CD4-positive, alpha-beta memory T cell (primary cell): ENCODE measurements at regions not wholly inside any gene's neighbourhood (a gene's known extent, or its start where the extent isn't known, plus 50 kb on each side); places are given as distances from the start of the nearest gene placed in this dataset.
"Not testable (repeated sequence)": the region's sequence is repeated elsewhere in the genome, so short reads cannot be mapped to it uniquely, and the experiment has no call there.

Experiments
- CTCF ChIA-PET: fragments of 350-600 bp; sonication (Branson Sonifier 250); formaldehyde crosslinking; loops from one replicate; lab custom pipeline; 2021; ENCODE audit warnings: inconsistent platforms; ENCODE audit not compliant: partially characterized antibody; lab: Charles Lee
- POLR2A ChIA-PET: fragments of 350-600 bp; sonication (Branson Sonifier 250); formaldehyde crosslinking; loops from one replicate; lab custom pipeline; 2021; ENCODE audit not compliant: partially characterized antibody; lab: Charles Lee
- DNase-seq, 5 donors: peaks; one replicate each; pipeline versions ENCODE4 v3.0.0 to v3.0.0-alpha.2; 2020 to 2022; ENCODE audit warnings: mixed read lengths in 1 of 5
- H3K27ac ChIP-seq: one replicate; pipeline ENCODE4 v1.7.0; 2013; ENCODE audit warnings: low read depth, low read length
- H3K27me3 ChIP-seq: 2 replicates; pipeline ENCODE4 v1.7.0; 2013; ENCODE audit warnings: mild to moderate bottlenecking, low read length, moderate library complexity; ENCODE audit not compliant: insufficient read depth
- H3K36me3 ChIP-seq: 2 replicates; pipeline ENCODE4 v1.7.0; 2013; ENCODE audit warnings: mild to moderate bottlenecking, low read length, moderate library complexity; ENCODE audit not compliant: insufficient read depth
- H3K4me1 ChIP-seq: 2 replicates; pipeline ENCODE4 v1.7.0; 2013; ENCODE audit warnings: mild to moderate bottlenecking, low read length, moderate library complexity; ENCODE audit not compliant: insufficient read depth
- H3K4me3 ChIP-seq, 2 donors: one replicate each; pipeline ENCODE4 v1.7.0; 2013; ENCODE audit warnings: low read length in 2 of 2, mild to moderate bottlenecking in 1 of 2
- H3K9me3 ChIP-seq, 2 donors: one replicate each; pipeline ENCODE4 v1.7.0; 2013; ENCODE audit warnings: low read length in 2 of 2, control low read depth in 1 of 2; ENCODE audit not compliant: control insufficient read depth in 1 of 2
- H3K27ac Mint-ChIP-seq, 7 donors: one replicate each; pipeline ENCODE4 v1.8.0; 2020 to 2021; ENCODE audit warnings: mixed read lengths in 7 of 7, mild to moderate bottlenecking in 6 of 7, inconsistent platforms in 3 of 7, moderate library complexity in 3 of 7
- H3K27me3 Mint-ChIP-seq, 2 donors: one replicate each; pipeline ENCODE4 v1.8.0; 2020 to 2021; ENCODE audit warnings: mixed read lengths in 2 of 2
- H3K36me3 Mint-ChIP-seq, 2 donors: one replicate each; pipeline ENCODE4 v1.8.0; 2020 to 2021; ENCODE audit warnings: mixed read lengths in 2 of 2, inconsistent platforms in 1 of 2, mild to moderate bottlenecking in 1 of 2
- H3K4me1 Mint-ChIP-seq, 4 donors: one replicate each; pipeline ENCODE4 v1.8.0; 2020 to 2021; ENCODE audit warnings: mixed read lengths in 4 of 4, mild to moderate bottlenecking in 1 of 4
- H3K4me3 Mint-ChIP-seq, 8 donors: one replicate each; pipeline ENCODE4 v1.8.0; 2020 to 2021; ENCODE audit warnings: mixed read lengths in 8 of 8, mild to moderate bottlenecking in 7 of 8, moderate library complexity in 6 of 8, inconsistent platforms in 3 of 8
- H3K9me3 Mint-ChIP-seq, 8 donors: one replicate each; pipeline ENCODE4 v1.8.0; 2020 to 2021; ENCODE audit warnings: mixed read lengths in 8 of 8, mild to moderate bottlenecking in 5 of 8, inconsistent platforms in 3 of 8, moderate library complexity in 1 of 8
- intact Hi-C: fragments of 100-400 bp; cut with micrococcal nuclease; formaldehyde crosslinking; loops from one replicate; pipeline ENCODE4 v1.15.1; 2023

- H3K27me3 ChIP-seq, POLR2A ChIA-PET, H3K27ac ChIP-seq, H3K4me1 Mint-ChIP-seq, H3K4me1 ChIP-seq, DNase-seq, H3K9me3 ChIP-seq, H3K27ac Mint-ChIP-seq, H3K4me3 ChIP-seq, H3K36me3 Mint-ChIP-seq, intact Hi-C loops, CTCF ChIA-PET, H3K36me3 ChIP-seq, H3K4me3 Mint-ChIP-seq: not testable (repeated sequence)
- peaks cover 2 to 16% (median 7%) of the 10 kb centered on the region in 8 donors for H3K9me3 Mint-ChIP-seq
- H3K27me3 Mint-ChIP-seq = peaks cover 8 to 13% of the 10 kb centered on the region in 2 donors
These were observed 51.3 kb downstream of the NACA2 start for GRCh38 chr17:61539728-61540127.

- Histone ChIP-seq H3K27ac (no peak overlapping the region), H3K27me3 (no peaks in the 10 kb centered on the region), H3K4me3 (no peak overlapping the region), H3K36me3 (no peaks in the 10 kb centered on the region), H3K4me1 (peaks cover 4% of the 10 kb centered on the region), H3K9me3 (no peaks in the 10 kb centered on the region)
- H3K36me3 Mint-ChIP-seq = no peaks in the 10 kb centered on the region
- ChIA-PET POLR2A (no interaction called here), CTCF (interaction anchor here (0.7 kb wide), 1 partner anchor 103 kb away, joined by 3 read pairs; no protein-coding TSS in a partner anchor)
- peaks cover 0 to 4% (median 0%) of the 10 kb centered on the region in 4 donors for H3K4me1 Mint-ChIP-seq
- no peak overlapping the region for H3K27ac Mint-ChIP-seq
- H3K4me3 Mint-ChIP-seq = no peak overlapping the region
- intact Hi-C loops = no loop called here
- no peak for DNase-seq
- H3K9me3 Mint-ChIP-seq = peaks cover 2 to 16% (median 7%) of the 10 kb centered on the region in 8 donors
- H3K27me3 Mint-ChIP-seq = peaks cover 8 to 10% of the 10 kb centered on the region in 2 donors
These were observed 52.5 kb downstream of the NACA2 start for GRCh38 chr17:61538480-61538879.

GRCh38 chr17:61537264-61537771 lies 53.7 kb downstream of the NACA2 start:
- H3K4me1 Mint-ChIP-seq = peaks cover 0 to 4% (median 0%) of the 10 kb centered on the region in 4 donors

GRCh38 chr17:61536422-61536955 lies 54.5 kb downstream of the NACA2 start:
- peaks cover 0 to 4% (median 0%) of the 10 kb centered on the region in 4 donors for H3K4me1 Mint-ChIP-seq
- DNase-seq = no peak
- no peaks in the 10 kb centered on the region for H3K9me3 ChIP-seq
- peak overlapping the region in 1 of 7 donors; percentile 32 for H3K27ac Mint-ChIP-seq
- H3K36me3 ChIP-seq = no peaks in the 10 kb centered on the region
- CTCF ChIA-PET = no interaction called here
- H3K4me3 Mint-ChIP-seq = peak overlapping the region in 7 of 8 donors; percentile 4 to 69 (median 53)
- peaks cover 2 to 14% (median 5%) of the 10 kb centered on the region in 8 donors for H3K9me3 Mint-ChIP-seq
- intact Hi-C loops = no loop called here
- POLR2A ChIA-PET = no interaction called here
- H3K4me1 ChIP-seq = peaks cover 4% of the 10 kb centered on the region
- H3K36me3 Mint-ChIP-seq = no peaks in the 10 kb centered on the region
- no peak overlapping the region for H3K4me3 ChIP-seq
- no peaks in the 10 kb centered on the region for H3K27me3 ChIP-seq
- peaks cover 6 to 10% of the 10 kb centered on the region in 2 donors for H3K27me3 Mint-ChIP-seq
- H3K27ac ChIP-seq = no peak overlapping the region

More at GRCh38 chr17:61537264-61537771, 53.7 kb downstream of the NACA2 start:
- Histone ChIP-seq H3K4me1 (peaks cover 4% of the 10 kb centered on the region), H3K27ac (no peak overlapping the region), H3K4me3 (no peak overlapping the region), H3K36me3 (no peaks in the 10 kb centered on the region), H3K27me3 (no peaks in the 10 kb centered on the region), H3K9me3 (no peaks in the 10 kb centered on the region)
- intact Hi-C loops = no loop called here
- no peak for DNase-seq
- POLR2A ChIA-PET = no interaction called here
- CTCF ChIA-PET = no interaction called here
- H3K27me3 Mint-ChIP-seq = peaks cover 6 to 10% of the 10 kb centered on the region in 2 donors
- H3K9me3 Mint-ChIP-seq = peaks cover 2 to 16% (median 7%) of the 10 kb centered on the region in 8 donors
- H3K36me3 Mint-ChIP-seq = no peaks in the 10 kb centered on the region
- no peak overlapping the region for H3K4me3 Mint-ChIP-seq
- H3K27ac Mint-ChIP-seq = no peak overlapping the region
